ENCODE measurements at regions not wholly inside any gene's neighbourhood (a gene's known extent, or its start where the extent isn't known, plus 50 kb on each side); places are given as distances from the start of the nearest gene placed in this dataset.

- TF ChIP-seq CTCF (IDR thresholded peaks at IDR 0.05 in 2 of 3, conservative IDR thresholded peaks at IDR 0.05 in 1 of 3; ENCODE audit: control insufficient read depth in 2 of 3, extremely low read depth in 1 of 3, insufficient read depth in 1 of 3, low read depth in 3 of 3, low read length in 3 of 3) (no peak), EZH2 (IDR thresholded peaks at IDR 0.05; ENCODE audit: borderline replicate concordance, control insufficient read depth, low read depth, low read length) (no peak), KAT2A (conservative IDR thresholded peaks at IDR 0.05; ENCODE audit: control insufficient read depth, low read depth, low read length) (no peak), ZBTB40 (IDR thresholded peaks at IDR 0.05; ENCODE audit: borderline replicate concordance) (no peak), CHD2 (IDR thresholded peaks at IDR 0.05; ENCODE audit: borderline replicate concordance, low read depth, low read length) (no peak)
- TF ChIP-seq, protein P1, sequence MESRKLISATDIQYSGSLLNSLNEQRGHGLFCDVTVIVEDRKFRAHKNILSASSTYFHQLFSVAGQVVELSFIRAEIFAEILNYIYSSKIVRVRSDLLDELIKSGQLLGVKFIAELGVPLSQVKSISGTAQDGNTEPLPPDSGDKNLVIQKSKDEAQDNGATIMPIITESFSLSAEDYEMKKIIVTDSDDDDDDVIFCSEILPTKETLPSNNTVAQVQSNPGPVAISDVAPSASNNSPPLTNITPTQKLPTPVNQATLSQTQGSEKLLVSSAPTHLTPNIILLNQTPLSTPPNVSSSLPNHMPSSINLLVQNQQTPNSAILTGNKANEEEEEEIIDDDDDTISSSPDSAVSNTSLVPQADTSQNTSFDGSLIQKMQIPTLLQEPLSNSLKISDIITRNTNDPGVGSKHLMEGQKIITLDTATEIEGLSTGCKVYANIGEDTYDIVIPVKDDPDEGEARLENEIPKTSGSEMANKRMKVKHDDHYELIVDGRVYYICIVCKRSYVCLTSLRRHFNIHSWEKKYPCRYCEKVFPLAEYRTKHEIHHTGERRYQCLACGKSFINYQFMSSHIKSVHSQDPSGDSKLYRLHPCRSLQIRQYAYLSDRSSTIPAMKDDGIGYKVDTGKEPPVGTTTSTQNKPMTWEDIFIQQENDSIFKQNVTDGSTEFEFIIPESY (IDR thresholded peaks at IDR 0.05), result no peak
Observed at GRCh38 chr18:41753826-41754225, 201.2 kb upstream of the PIK3C3 start.

All from GM12878 (cell line).